PC-3 (cell line): ENCODE measurements at regions not wholly inside any gene's neighbourhood (a gene's known extent, or its start where the extent isn't known, plus 50 kb on each side); places are given as distances from the start of the nearest gene placed in this dataset.

Source experiments
- EZH2 ChIP-seq: fragments of 300-600 bp; sonication (generic); IDR thresholded peaks from one replicate; pipeline ENCODE4 v1.6.1; 2017; ENCODE audit warnings: antibody characterized with exemption, mild to moderate bottlenecking, low read length; ENCODE audit not compliant: unreplicated experiment
- EZH2phosphoT487 ChIP-seq: fragments of 300-600 bp; sonication (generic); IDR thresholded peaks from 2 replicates; pipeline ENCODE4 v1.6.1; 2018; ENCODE audit warnings: mild to moderate bottlenecking, antibody characterized with exemption, low read length, borderline replicate concordance
- TF ChIP-seq, protein P1 (sequence below): fragments of 300-600 bp; sonication (generic); conservative IDR thresholded peaks from 2 replicates; pipeline ENCODE4 v1.5.1; 2017; ENCODE audit warnings: antibody characterized with exemption, low read depth, mild to moderate bottlenecking, low read length

DNA sequence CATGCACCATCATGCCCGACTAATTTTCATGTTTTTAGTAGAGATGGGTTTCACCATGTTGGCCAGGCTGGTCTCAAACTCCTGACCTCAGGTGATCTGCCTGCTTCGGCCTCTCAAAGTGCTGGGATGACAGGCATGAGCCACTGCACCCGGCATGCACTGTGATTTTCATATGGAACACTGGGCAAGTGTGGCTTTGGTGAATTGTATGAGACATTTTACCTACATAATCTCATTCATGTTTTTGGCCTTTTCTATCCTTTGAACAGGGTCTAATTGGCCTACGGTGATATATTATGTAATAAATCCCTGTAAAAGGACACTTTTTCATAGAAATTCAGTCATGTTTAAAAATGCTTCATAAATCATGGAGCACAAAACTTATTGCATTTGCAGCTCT is 128.7 kb upstream of the SEMA6A start:
- TF ChIP-seq, protein P1, sequence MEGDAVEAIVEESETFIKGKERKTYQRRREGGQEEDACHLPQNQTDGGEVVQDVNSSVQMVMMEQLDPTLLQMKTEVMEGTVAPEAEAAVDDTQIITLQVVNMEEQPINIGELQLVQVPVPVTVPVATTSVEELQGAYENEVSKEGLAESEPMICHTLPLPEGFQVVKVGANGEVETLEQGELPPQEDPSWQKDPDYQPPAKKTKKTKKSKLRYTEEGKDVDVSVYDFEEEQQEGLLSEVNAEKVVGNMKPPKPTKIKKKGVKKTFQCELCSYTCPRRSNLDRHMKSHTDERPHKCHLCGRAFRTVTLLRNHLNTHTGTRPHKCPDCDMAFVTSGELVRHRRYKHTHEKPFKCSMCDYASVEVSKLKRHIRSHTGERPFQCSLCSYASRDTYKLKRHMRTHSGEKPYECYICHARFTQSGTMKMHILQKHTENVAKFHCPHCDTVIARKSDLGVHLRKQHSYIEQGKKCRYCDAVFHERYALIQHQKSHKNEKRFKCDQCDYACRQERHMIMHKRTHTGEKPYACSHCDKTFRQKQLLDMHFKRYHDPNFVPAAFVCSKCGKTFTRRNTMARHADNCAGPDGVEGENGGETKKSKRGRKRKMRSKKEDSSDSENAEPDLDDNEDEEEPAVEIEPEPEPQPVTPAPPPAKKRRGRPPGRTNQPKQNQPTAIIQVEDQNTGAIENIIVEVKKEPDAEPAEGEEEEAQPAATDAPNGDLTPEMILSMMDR = no peak
- TF ChIP-seq EZH2 (no peak), EZH2phosphoT487 (no peak)
